GM12878 (cell line): ENCODE measurements at regions not wholly inside any gene's neighbourhood (a gene's known extent, or its start where the extent isn't known, plus 50 kb on each side); places are given as distances from the start of the nearest gene placed in this dataset.

Experiments
- ATAC-seq: fragments of 200-7000 bp; cut with Tn5 transposase; 3 replicates; pipeline ENCODE4 v1.9.1; 2020; ENCODE audit warnings: mild to moderate bottlenecking, moderate library complexity
- BruUV-seq: library from RNA; stranded (reverse); fragments of 400-500 nt; replicated peaks from 2 replicates; lab custom pipeline; 2021; lab: Mats Ljungman, UMichigan
- CTCF ChIA-PET: fragments of 300-600 bp; sonication (Branson Sonifier 250); formaldehyde crosslinking; extraction: SDS; loops from one replicate; lab custom pipeline; 2021; ENCODE audit warnings: inconsistent platforms; lab: Yijun Ruan, JAX
- POLR2A ChIA-PET: fragments of 350-600 bp; formaldehyde crosslinking; extraction: SDS; loops from one replicate; lab custom pipeline; 2021; ENCODE audit warnings: inconsistent platforms; lab: Charles Lee
- RAD21 ChIA-PET: fragments of 300-600 bp; sonication (Branson Sonifier 250); formaldehyde crosslinking; loops from one replicate; lab custom pipeline; 2023; ENCODE audit warnings: antibody characterized with exemption; ENCODE audit not compliant: unreplicated experiment; lab: Charles Lee
- SMC1A ChIA-PET: fragments of 300-600 bp; sonication (Branson Sonifier 250); formaldehyde crosslinking; loops from one replicate; lab custom pipeline; 2023; ENCODE audit not compliant: unreplicated experiment, uncharacterized antibody; lab: Charles Lee
- DNase-seq: peaks from one replicate; pipeline ENCODE4 v3.0.0-alpha.2; 2011; ENCODE audit warnings: low read depth, low spot score
- FAIRE-seq: peaks from 3 replicates; lab custom pipeline; 2011; peaks lifted over from hg19 to GRCh38; lab: Jason Lieb, UNC
- H2AFZ ChIP-seq: 2 replicates; pipeline ENCODE4 v1.6.0; 2011; ENCODE audit warnings: low read depth, low read length, control low read depth; ENCODE audit not compliant: control insufficient read depth
- H3K27ac ChIP-seq: 2 replicates; pipeline ENCODE4 v1.5.1; 2011; ENCODE audit warnings: control low read depth; ENCODE audit not compliant: control insufficient read depth, insufficient read depth
- H3K27me3 ChIP-seq, 2 experiments: replicated peaks in 1 of 2; 2 replicates each; pipeline versions ENCODE4 v1.6.0 to v1.6.1; 2011; ENCODE audit warnings: low read length in 1 of 2; ENCODE audit not compliant: control insufficient read depth in 2 of 2, insufficient read depth in 2 of 2
- H3K36me3 ChIP-seq, 2 experiments: 2 replicates each; pipeline ENCODE4 v1.5.1; 2011; ENCODE audit warnings: low read length in 1 of 2; ENCODE audit not compliant: control insufficient read depth in 2 of 2, insufficient read depth in 2 of 2
- H3K4me1 ChIP-seq: 2 replicates; pipeline ENCODE4 v1.6.1; 2011; ENCODE audit warnings: mild to moderate bottlenecking, low read length, moderate library complexity, mixed read lengths; ENCODE audit not compliant: control insufficient read depth, insufficient read depth
- H3K4me2 ChIP-seq: 2 replicates; pipeline ENCODE4 v1.6.0; 2011; ENCODE audit warnings: control low read depth; ENCODE audit not compliant: control insufficient read depth, insufficient read depth
- H3K4me3 ChIP-seq: fragments of 200-600 bp; sonication (generic); 2 replicates; pipeline ENCODE4 v1.5.1; 2016
- H3K79me2 ChIP-seq: 2 replicates; pipeline ENCODE4 v1.6.0; 2011; ENCODE audit warnings: low read length; ENCODE audit not compliant: control insufficient read depth, insufficient read depth
- H3K9ac ChIP-seq: 2 replicates; pipeline ENCODE4 v1.8.0; 2011; ENCODE audit warnings: low read length, control low read depth, mixed read lengths; ENCODE audit not compliant: control insufficient read depth, insufficient read depth
- H3K9me3 ChIP-seq: replicated peaks from 3 replicates; pipeline ENCODE4 v1.5.1; 2011; ENCODE audit warnings: mild to moderate bottlenecking, low read length; ENCODE audit not compliant: control insufficient read depth, insufficient read depth
- H4K20me1 ChIP-seq: 2 replicates; pipeline ENCODE4 v1.6.0; 2011; ENCODE audit not compliant: control insufficient read depth, insufficient read depth
- JUNB ChIP-seq: IDR thresholded peaks from 2 replicates; pipeline ENCODE4 v1.6.1; 2016; ENCODE audit warnings: antibody characterized with exemption, mild to moderate bottlenecking
- KDM1A ChIP-seq: fragments of 200-600 bp; sonication (generic); IDR thresholded peaks from 2 replicates; pipeline ENCODE4 v1.6.1; 2016; ENCODE audit warnings: borderline replicate concordance
- SMAD1 ChIP-seq: fragments of 450-650 bp; IDR thresholded peaks from 2 replicates; pipeline ENCODE4 v1.6.1; 2018; ENCODE audit warnings: mild to moderate bottlenecking, low read depth; ENCODE audit not compliant: partially characterized antibody
- ZBTB40 ChIP-seq: fragments of 450-650 bp; IDR thresholded peaks from 2 replicates; pipeline ENCODE4 v1.6.1; 2016; ENCODE audit warnings: mild to moderate bottlenecking, moderate library complexity, borderline replicate concordance
- WGBS: methylation state at CpG from one replicate; pipeline ENCODE4 v1.1.6; 2016; ENCODE audit warnings: low lambda C conversion rate; ENCODE audit not compliant: insufficient replicate concordance, insufficient coverage; ENCODE audit errors: missing lambda C conversion rate; 5-methylcytosine and 5-hydroxymethylcytosine counted together
- in situ Hi-C: fragments of 300-500 bp; cut with MboI; formaldehyde crosslinking; loops from 9 replicates; pipeline ENCODE4 v1.14.3; 2018; ENCODE audit warnings: mixed read lengths
- intact Hi-C: fragments of 100-400 bp; cut with micrococcal nuclease; formaldehyde crosslinking; loops from one replicate; pipeline ENCODE4 v1.14.2; 2022; ENCODE audit not compliant: unreplicated experiment

GRCh38 chr13:87925006-87925405 is 253.8 kb downstream of the SLITRK5 start:
- Histone ChIP-seq H3K27ac (no peak overlapping the region), H3K27me3 (no peaks in the 10 kb centered on the region), H3K36me3 (no peaks in the 10 kb centered on the region), H3K4me1 (no peaks in the 10 kb centered on the region), H3K9me3 (no peaks in the 10 kb centered on the region), H2AFZ (no peak overlapping the region), H3K4me2 (no peak overlapping the region), H4K20me1 (no peaks in the 10 kb centered on the region), H3K4me3 (no peak overlapping the region), H3K79me2 (no peaks in the 10 kb centered on the region), H3K9ac (no peak overlapping the region)
- BruUV-seq, result no TSS peak
- no peak for ATAC-seq
- intact Hi-C loops (no loop called here), in situ Hi-C loops (no loop called here)
- ChIA-PET POLR2A (no interaction called here), SMC1A (no interaction called here), RAD21 (no interaction called here), CTCF (no interaction called here)
- 20% methylated on average over 4 of the region's 4 CpGs for WGBS
- no peak for FAIRE-seq
- no peak for TF ChIP-seq JUNB
- no peak for DNase-seq

- ATAC-seq (no peak), FAIRE-seq (no peak), DNase-seq (no peak)
- ChIA-PET CTCF (no interaction called here), RAD21 (no interaction called here), SMC1A (no interaction called here), POLR2A (no interaction called here)
- no peak overlapping the region for H3K4me3 ChIP-seq
- H3K79me2 ChIP-seq, result no peaks in the 10 kb centered on the region
- BruUV-seq, result no TSS peak
- H3K9me3 ChIP-seq, result no peaks in the 10 kb centered on the region
- no peak overlapping the region for H2AFZ ChIP-seq
- no peak overlapping the region for H3K27ac ChIP-seq
- no peaks in the 10 kb centered on the region for H3K27me3 ChIP-seq
- H4K20me1 ChIP-seq, result no peaks in the 10 kb centered on the region
- in situ Hi-C loops, result no loop called here
- WGBS, result 0% methylated on average over 1 of the region's 1 CpG
- no peaks in the 10 kb centered on the region for H3K36me3 ChIP-seq
- intact Hi-C loops, result no loop called here
- TF ChIP-seq ZBTB40 (no peak), KDM1A (no peak), SMAD1 (no peak)
- no peak overlapping the region for H3K9ac ChIP-seq
- no peak overlapping the region for H3K4me2 ChIP-seq
- H3K4me1 ChIP-seq, result no peaks in the 10 kb centered on the region
Measured at GRCh38 chr13:87940776-87941175, 269.6 kb downstream of the SLITRK5 start.
